ENCODE measurements at regions not wholly inside any gene's neighbourhood (a gene's known extent, or its start where the extent isn't known, plus 50 kb on each side); places are given as distances from the start of the nearest gene placed in this dataset.

DNA sequence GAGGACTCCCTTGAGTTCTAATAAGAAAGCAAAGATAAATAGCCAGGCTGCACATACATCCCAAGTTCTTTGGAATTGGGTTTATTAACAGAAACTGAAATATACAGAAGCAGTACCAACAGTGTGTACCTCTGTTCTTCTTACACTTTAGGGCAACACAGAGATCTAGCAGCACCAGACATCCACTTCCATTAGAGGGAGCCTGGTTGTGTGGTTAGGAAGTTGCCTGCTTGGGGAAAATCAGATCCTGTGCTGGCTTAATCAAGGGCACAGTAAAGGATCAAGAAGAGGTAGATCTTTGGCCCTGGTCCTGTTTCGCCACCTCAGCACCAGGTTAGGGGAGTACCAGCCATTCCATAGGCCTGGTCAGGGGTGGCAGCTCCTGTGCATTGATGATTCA lies 231.1 kb upstream of the ARHGAP24 start:
- ChIA-PET CTCF (no interaction called here), POLR2A (no interaction called here)
- H3K4me3 ChIP-seq (ENCODE audit: low read depth, low read length), result no peak overlapping the region
- DNase-seq (ENCODE audit: low read depth, low spot score), result no peak
- H3K27me3 ChIP-seq (ENCODE audit: control insufficient read depth, insufficient read depth, low read length), result no peaks in the 10 kb centered on the region
- no peak overlapping the region for H3K27ac ChIP-seq (ENCODE audit: low read depth, low read length)
- TF ChIP-seq, protein P1, sequence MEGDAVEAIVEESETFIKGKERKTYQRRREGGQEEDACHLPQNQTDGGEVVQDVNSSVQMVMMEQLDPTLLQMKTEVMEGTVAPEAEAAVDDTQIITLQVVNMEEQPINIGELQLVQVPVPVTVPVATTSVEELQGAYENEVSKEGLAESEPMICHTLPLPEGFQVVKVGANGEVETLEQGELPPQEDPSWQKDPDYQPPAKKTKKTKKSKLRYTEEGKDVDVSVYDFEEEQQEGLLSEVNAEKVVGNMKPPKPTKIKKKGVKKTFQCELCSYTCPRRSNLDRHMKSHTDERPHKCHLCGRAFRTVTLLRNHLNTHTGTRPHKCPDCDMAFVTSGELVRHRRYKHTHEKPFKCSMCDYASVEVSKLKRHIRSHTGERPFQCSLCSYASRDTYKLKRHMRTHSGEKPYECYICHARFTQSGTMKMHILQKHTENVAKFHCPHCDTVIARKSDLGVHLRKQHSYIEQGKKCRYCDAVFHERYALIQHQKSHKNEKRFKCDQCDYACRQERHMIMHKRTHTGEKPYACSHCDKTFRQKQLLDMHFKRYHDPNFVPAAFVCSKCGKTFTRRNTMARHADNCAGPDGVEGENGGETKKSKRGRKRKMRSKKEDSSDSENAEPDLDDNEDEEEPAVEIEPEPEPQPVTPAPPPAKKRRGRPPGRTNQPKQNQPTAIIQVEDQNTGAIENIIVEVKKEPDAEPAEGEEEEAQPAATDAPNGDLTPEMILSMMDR (IDR thresholded peaks at IDR 0.05; ENCODE audit: low read depth, low read length), result no peak
- H3K9me3 ChIP-seq (ENCODE audit: control insufficient read depth, insufficient read depth, low read length), result peaks cover 4% of the 10 kb centered on the region; the same call in 1 of the 2 replicates

DNA sequence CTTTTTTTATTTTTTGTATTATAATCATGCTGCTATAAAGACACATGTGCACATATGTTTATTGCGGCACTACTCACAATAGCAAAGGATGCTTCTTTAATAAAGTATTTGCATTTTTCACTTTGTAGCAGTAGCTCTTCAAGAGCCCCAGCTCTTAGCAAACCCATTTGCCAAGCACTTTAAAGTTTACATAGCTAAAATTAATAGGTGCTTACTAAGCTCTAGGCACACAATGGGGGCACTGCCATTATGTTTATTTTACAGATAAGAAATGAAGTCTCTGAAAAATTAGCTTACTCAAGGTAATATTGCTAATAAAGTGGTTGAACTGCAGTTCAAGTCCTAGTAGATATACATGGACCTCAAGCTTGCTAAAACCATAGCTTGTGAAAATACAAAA lies 230.3 kb upstream of the ARHGAP24 start:
- DNase-seq (ENCODE audit: low read depth, low spot score), result no peak
- ChIA-PET CTCF (no interaction called here), POLR2A (no interaction called here)
- Histone ChIP-seq H3K27ac (ENCODE audit: low read depth, low read length) (no peak overlapping the region), H3K27me3 (ENCODE audit: control insufficient read depth, insufficient read depth, low read length) (no peaks in the 10 kb centered on the region), H3K9me3 (ENCODE audit: control insufficient read depth, insufficient read depth, low read length) (peaks cover 4% of the 10 kb centered on the region; the same call in 1 of the 2 replicates), H3K4me3 (ENCODE audit: low read depth, low read length) (no peak overlapping the region)
- TF ChIP-seq, protein P1 (IDR thresholded peaks at IDR 0.05; ENCODE audit: low read depth, low read length), result no peak

DNA sequence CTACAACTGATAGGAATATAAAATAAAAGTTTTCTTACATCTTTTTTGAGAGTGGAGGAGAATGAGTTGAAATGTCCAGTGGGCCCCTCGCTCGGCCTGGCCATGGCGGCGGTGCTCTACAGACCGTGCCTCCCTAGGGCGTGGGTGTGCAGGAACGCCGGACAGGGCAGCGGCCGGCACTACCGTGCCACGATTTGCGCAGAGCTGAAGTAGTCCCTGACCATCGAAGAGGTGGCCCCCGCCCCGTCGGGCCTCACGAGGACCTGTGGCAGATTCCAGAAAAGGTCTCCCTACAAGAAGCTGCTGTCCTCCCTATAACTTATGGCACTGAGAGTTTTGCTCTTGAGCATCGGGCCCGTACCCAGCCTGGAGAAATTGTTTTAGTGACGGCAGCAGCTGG lies 228.9 kb upstream of the ARHGAP24 start:
- Histone ChIP-seq H3K27me3 (ENCODE audit: control insufficient read depth, insufficient read depth, low read length) (no peaks in the 10 kb centered on the region), H3K4me3 (ENCODE audit: low read depth, low read length) (no peak overlapping the region), H3K27ac (ENCODE audit: low read depth, low read length) (no peak overlapping the region), H3K9me3 (ENCODE audit: control insufficient read depth, insufficient read depth, low read length) (peaks cover 4% of the 10 kb centered on the region; the same call in 1 of the 2 replicates)
- ChIA-PET POLR2A (no interaction called here), CTCF (no interaction called here)
- DNase-seq (ENCODE audit: low read depth, low spot score), result no peak
- TF ChIP-seq, protein P1 (IDR thresholded peaks at IDR 0.05; ENCODE audit: low read depth, low read length), result no peak

DNA sequence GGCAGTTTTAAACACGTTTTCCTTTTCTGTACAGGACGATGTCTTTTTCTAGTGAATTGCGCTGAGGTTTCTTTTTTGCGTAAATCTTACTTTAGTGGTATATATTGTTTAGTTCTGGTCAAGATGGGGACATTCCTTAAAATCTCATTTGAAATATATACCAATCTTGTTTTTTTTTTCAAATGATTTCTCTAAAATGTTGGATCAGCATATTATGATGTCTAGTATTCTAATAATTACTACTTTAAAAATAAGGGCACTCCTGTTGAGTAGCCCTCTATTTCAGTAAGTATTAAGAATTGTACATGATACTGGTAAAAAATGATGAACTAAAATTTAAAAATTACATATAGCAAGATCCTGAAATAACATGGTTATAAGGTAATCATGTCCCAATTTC lies 224.1 kb upstream of the ARHGAP24 start:
- Histone ChIP-seq H3K4me3 (ENCODE audit: low read depth, low read length) (no peak overlapping the region), H3K27me3 (ENCODE audit: control insufficient read depth, insufficient read depth, low read length) (no peaks in the 10 kb centered on the region), H3K9me3 (ENCODE audit: control insufficient read depth, insufficient read depth, low read length) (peaks cover 4% of the 10 kb centered on the region; the same call in 1 of the 2 replicates), H3K27ac (ENCODE audit: low read depth, low read length) (no peak overlapping the region)
- TF ChIP-seq, protein P1 (IDR thresholded peaks at IDR 0.05; ENCODE audit: low read depth, low read length), result no peak
- ChIA-PET CTCF (no interaction called here), POLR2A (no interaction called here)
- no peak for DNase-seq (ENCODE audit: low read depth, low spot score)

DNA sequence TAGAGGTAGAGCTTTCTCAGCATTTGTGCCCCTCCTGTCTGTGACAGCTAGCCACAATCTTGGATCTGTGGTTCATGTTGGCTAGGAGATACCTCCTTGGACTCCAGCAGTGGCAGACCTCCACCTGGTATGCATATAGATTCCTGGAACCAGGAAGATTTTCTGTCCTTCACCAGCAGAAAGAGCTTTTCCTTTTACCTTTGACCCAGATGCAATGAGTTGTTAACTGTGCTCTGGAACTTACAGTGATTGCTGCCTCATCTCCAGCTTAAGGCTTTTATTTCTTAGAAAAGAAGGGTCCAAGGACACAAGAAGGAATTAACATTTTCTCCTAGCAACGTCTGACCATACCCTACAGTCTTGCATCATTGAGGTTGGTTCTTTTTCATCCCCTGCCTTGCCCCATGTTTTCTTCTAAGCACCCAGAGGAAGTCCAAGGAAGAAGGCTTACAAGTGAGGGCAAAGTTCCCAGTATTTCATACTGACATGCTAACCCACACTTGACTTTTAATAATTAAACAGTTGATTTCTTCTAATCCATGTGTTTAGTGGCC lies 217.1 kb upstream of the ARHGAP24 start:
- H3K4me3 ChIP-seq (ENCODE audit: low read depth, low read length), result no peak overlapping the region
- POLR2A ChIA-PET, result no interaction called here
- TF ChIP-seq, protein P1 (IDR thresholded peaks at IDR 0.05; ENCODE audit: low read depth, low read length), result no peak
- DNase-seq (ENCODE audit: low read depth, low spot score), result no peak
- H3K9me3 ChIP-seq (ENCODE audit: control insufficient read depth, insufficient read depth, low read length), result no peaks in the 10 kb centered on the region
- CTCF ChIA-PET, result no interaction called here
- no peaks in the 10 kb centered on the region for H3K27me3 ChIP-seq (ENCODE audit: control insufficient read depth, insufficient read depth, low read length)
- no peak overlapping the region for H3K27ac ChIP-seq (ENCODE audit: low read depth, low read length)
